ENCODE measurements at regions not wholly inside any gene's neighbourhood (a gene's known extent, or its start where the extent isn't known, plus 50 kb on each side); places are given as distances from the start of the nearest gene placed in this dataset.
"Not testable (repeated sequence)": the region's sequence is repeated elsewhere in the genome, so short reads cannot be mapped to it uniquely, and the experiment has no call there.

- not testable (repeated sequence) for TF ChIP-seq EGR1 (IDR thresholded peaks at IDR 0.05; ENCODE audit: low read depth in 2 of 2)
- TF ChIP-seq, protein P1, sequence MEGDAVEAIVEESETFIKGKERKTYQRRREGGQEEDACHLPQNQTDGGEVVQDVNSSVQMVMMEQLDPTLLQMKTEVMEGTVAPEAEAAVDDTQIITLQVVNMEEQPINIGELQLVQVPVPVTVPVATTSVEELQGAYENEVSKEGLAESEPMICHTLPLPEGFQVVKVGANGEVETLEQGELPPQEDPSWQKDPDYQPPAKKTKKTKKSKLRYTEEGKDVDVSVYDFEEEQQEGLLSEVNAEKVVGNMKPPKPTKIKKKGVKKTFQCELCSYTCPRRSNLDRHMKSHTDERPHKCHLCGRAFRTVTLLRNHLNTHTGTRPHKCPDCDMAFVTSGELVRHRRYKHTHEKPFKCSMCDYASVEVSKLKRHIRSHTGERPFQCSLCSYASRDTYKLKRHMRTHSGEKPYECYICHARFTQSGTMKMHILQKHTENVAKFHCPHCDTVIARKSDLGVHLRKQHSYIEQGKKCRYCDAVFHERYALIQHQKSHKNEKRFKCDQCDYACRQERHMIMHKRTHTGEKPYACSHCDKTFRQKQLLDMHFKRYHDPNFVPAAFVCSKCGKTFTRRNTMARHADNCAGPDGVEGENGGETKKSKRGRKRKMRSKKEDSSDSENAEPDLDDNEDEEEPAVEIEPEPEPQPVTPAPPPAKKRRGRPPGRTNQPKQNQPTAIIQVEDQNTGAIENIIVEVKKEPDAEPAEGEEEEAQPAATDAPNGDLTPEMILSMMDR (IDR thresholded peaks at IDR 0.05; ENCODE audit: low read depth, low read length, missing input control): not testable (repeated sequence)
These were observed 155.2 kb downstream of the ZNF281 start for GRCh38 chr1:200254602-200255001.

All from liver (tissue), 3 donors.